HepG2 (cell line): ENCODE measurements at regions not wholly inside any gene's neighbourhood (a gene's known extent, or its start where the extent isn't known, plus 50 kb on each side); places are given as distances from the start of the nearest gene placed in this dataset.
"Not testable (repeated sequence)": the region's sequence is repeated elsewhere in the genome, so short reads cannot be mapped to it uniquely, and the experiment has no call there.

Experiments used
- JUND ChIP-seq: sonication (generic); formaldehyde crosslinking; IDR thresholded peaks from 2 replicates; pipeline ENCODE4 v1.8.0; 2022; ENCODE audit warnings: mild to moderate bottlenecking, missing genetic modification reagents
- NFE2 ChIP-seq: sonication (generic); formaldehyde crosslinking; IDR thresholded peaks from 2 replicates; pipeline ENCODE4 v1.4.0; 2020; ENCODE audit warnings: missing genetic modification reagents
- NFIC ChIP-seq: IDR thresholded peaks from 2 replicates; pipeline ENCODE4 v1.6.1; 2012; ENCODE audit warnings: mild to moderate bottlenecking, low read length, inconsistent platforms
- NFYC ChIP-seq: IDR thresholded peaks from 2 replicates; pipeline ENCODE4 v1.6.1; 2016; ENCODE audit warnings: missing genetic modification reagents, missing compliant biosample characterization
- POLR2A ChIP-seq, 2 experiments: IDR thresholded peaks; 2 replicates each; pipeline ENCODE4 v1.6.1; 2011; ENCODE audit warnings: low read depth in 2 of 2, low read length in 2 of 2, mild to moderate bottlenecking in 1 of 2, moderate library complexity in 1 of 2; ENCODE audit not compliant: insufficient read depth in 1 of 2
- SRSF9 ChIP-seq: fragments of 200-400 bp; formaldehyde crosslinking; IDR thresholded peaks from 2 replicates; pipeline ENCODE4 v1.6.1; 2018; ENCODE audit warnings: borderline replicate concordance, mild to moderate bottlenecking, low read depth, low read length; ENCODE audit not compliant: insufficient read depth, poor library complexity, severe bottlenecking
- SUZ12 ChIP-seq: fragments of 150-350 bp; IDR thresholded peaks from 2 replicates; pipeline ENCODE4 v1.6.1; 2014; ENCODE audit warnings: low read depth, low read length
- WIZ ChIP-seq: sonication (generic); formaldehyde crosslinking; IDR thresholded peaks from 2 replicates; pipeline ENCODE4 v1.5.1; 2020; ENCODE audit warnings: mild to moderate bottlenecking, missing genetic modification reagents
- ZNF260 ChIP-seq: sonication (generic); formaldehyde crosslinking; IDR thresholded peaks from 2 replicates; pipeline ENCODE4 v1.4.0; 2020; ENCODE audit warnings: missing genetic modification reagents, low read depth, mild to moderate bottlenecking, borderline replicate concordance
- ZNF660 ChIP-seq: sonication (generic); formaldehyde crosslinking; IDR thresholded peaks from 2 replicates; pipeline ENCODE4 v1.5.1; 2020; ENCODE audit warnings: mild to moderate bottlenecking, low read depth, missing genetic modification reagents, borderline replicate concordance
- TF ChIP-seq, protein P1 (sequence below), 2 experiments: fragments of 450-650 bp in 1 of 2; sonication (generic) in 1 of 2; formaldehyde crosslinking in 1 of 2; IDR thresholded peaks; 2 replicates each; pipeline versions ENCODE4 v1.6.1 to v1.8.0; 2016 to 2022; ENCODE audit warnings: antibody characterized with exemption in 1 of 2, mild to moderate bottlenecking in 1 of 2, missing genetic modification reagents in 1 of 2
- TF ChIP-seq, protein P2 (sequence below), 2 experiments: sonication (generic) in 1 of 2; formaldehyde crosslinking in 1 of 2; IDR thresholded peaks; 2 replicates each; pipeline versions ENCODE4 v1.5.1 to v1.6.1; 2011 to 2020; ENCODE audit warnings: borderline replicate concordance in 1 of 2, low read depth in 1 of 2, low read length in 1 of 2, mild to moderate bottlenecking in 1 of 2, missing genetic modification reagents in 1 of 2, moderate library complexity in 1 of 2
- TF ChIP-seq, protein P3 (sequence below), 2 experiments: fragments of 450-650 bp in 1 of 2; sonication (generic) in 1 of 2; formaldehyde crosslinking; IDR thresholded peaks; 2 replicates each; pipeline versions ENCODE4 v1.5.0 to v1.8.0; 2020 to 2022; ENCODE audit warnings: mild to moderate bottlenecking in 1 of 2, missing genetic modification reagents in 1 of 2

DNA sequence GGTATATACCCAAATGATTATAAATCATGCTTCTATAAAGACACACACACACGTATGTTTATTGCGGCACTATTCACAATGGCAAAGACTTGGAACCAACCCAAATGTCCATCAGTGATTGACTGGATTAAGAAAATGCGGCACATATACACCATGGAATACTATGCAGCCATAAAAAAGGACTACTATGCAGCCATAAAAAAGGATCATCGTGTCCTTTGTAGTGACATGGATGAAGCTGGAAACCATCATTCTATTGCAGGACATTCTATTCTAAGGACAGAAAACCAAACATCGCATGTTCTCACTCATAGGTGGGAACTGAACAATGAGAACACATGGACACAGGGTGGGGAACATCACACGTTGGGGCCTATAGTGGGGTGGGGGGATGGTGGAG, 77.8 kb upstream of the THRB start:
- TF ChIP-seq, protein P1, sequence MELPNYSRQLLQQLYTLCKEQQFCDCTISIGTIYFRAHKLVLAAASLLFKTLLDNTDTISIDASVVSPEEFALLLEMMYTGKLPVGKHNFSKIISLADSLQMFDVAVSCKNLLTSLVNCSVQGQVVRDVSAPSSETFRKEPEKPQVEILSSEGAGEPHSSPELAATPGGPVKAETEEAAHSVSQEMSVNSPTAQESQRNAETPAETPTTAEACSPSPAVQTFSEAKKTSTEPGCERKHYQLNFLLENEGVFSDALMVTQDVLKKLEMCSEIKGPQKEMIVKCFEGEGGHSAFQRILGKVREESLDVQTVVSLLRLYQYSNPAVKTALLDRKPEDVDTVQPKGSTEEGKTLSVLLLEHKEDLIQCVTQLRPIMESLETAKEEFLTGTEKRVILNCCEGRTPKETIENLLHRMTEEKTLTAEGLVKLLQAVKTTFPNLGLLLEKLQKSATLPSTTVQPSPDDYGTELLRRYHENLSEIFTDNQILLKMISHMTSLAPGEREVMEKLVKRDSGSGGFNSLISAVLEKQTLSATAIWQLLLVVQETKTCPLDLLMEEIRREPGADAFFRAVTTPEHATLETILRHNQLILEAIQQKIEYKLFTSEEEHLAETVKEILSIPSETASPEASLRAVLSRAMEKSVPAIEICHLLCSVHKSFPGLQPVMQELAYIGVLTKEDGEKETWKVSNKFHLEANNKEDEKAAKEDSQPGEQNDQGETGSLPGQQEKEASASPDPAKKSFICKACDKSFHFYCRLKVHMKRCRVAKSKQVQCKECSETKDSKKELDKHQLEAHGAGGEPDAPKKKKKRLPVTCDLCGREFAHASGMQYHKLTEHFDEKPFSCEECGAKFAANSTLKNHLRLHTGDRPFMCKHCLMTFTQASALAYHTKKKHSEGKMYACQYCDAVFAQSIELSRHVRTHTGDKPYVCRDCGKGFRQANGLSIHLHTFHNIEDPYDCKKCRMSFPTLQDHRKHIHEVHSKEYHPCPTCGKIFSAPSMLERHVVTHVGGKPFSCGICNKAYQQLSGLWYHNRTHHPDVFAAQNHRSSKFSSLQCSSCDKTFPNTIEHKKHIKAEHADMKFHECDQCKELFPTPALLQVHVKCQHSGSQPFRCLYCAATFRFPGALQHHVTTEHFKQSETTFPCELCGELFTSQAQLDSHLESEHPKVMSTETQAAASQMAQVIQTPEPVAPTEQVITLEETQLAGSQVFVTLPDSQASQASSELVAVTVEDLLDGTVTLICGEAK (IDR thresholded peaks at IDR 0.05), result not testable (repeated sequence)
- TF ChIP-seq, protein P1 (CRISPR knock-in tag; IDR thresholded peaks at IDR 0.05), result not testable (repeated sequence)
- not testable (repeated sequence) for TF ChIP-seq SUZ12; NFIC; JUND (CRISPR knock-in tag); ZNF260 (CRISPR knock-in tag); POLR2A (IDR thresholded peaks at IDR 0.05; ENCODE audit: insufficient read depth in 1 of 2, low read depth in 2 of 2, low read length in 2 of 2); ZNF660 (CRISPR knock-in tag); NFYC (CRISPR knock-in tag); NFE2 (CRISPR knock-in tag); SRSF9; WIZ
- TF ChIP-seq, protein P2, sequence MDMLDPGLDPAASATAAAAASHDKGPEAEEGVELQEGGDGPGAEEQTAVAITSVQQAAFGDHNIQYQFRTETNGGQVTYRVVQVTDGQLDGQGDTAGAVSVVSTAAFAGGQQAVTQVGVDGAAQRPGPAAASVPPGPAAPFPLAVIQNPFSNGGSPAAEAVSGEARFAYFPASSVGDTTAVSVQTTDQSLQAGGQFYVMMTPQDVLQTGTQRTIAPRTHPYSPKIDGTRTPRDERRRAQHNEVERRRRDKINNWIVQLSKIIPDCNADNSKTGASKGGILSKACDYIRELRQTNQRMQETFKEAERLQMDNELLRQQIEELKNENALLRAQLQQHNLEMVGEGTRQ (IDR thresholded peaks at IDR 0.05; ENCODE audit: low read depth, low read length), result not testable (repeated sequence)
- TF ChIP-seq, protein P2 (CRISPR knock-in tag; IDR thresholded peaks at IDR 0.05; ENCODE audit: borderline replicate concordance), result not testable (repeated sequence)
- TF ChIP-seq, protein P3, sequence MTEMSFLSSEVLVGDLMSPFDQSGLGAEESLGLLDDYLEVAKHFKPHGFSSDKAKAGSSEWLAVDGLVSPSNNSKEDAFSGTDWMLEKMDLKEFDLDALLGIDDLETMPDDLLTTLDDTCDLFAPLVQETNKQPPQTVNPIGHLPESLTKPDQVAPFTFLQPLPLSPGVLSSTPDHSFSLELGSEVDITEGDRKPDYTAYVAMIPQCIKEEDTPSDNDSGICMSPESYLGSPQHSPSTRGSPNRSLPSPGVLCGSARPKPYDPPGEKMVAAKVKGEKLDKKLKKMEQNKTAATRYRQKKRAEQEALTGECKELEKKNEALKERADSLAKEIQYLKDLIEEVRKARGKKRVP (CRISPR knock-in tag; IDR thresholded peaks at IDR 0.05), result not testable (repeated sequence)
